Breast epithelium (tissue), 4 donors: ENCODE measurements at regions not wholly inside any gene's neighbourhood (a gene's known extent, or its start where the extent isn't known, plus 50 kb on each side); places are given as distances from the start of the nearest gene placed in this dataset.
A peak's percentile ranks its signal among the peaks of the same experiment; 100 is the strongest.

ENCODE experiments used
- DNase-seq, 2 donors: peaks; one replicate each; pipeline ENCODE4 v3.0.0-alpha.2; 2019; ENCODE audit warnings: low spot score in 2 of 2
- H3K27ac ChIP-seq, 2 donors: fragments of 200-600 bp; sonication (generic) in 1 of 2; one replicate each; pipeline ENCODE4 v1.5.1; 2016 to 2019; ENCODE audit warnings: mild to moderate bottlenecking in 1 of 2
- H3K27me3 ChIP-seq, 2 donors: fragments of 200-600 bp; sonication (generic) in 1 of 2; one replicate each; pipeline versions ENCODE4 v1.5.1 to v1.6.0; 2017 to 2019; ENCODE audit warnings: control low read depth in 1 of 2, mild to moderate bottlenecking in 1 of 2
- H3K36me3 ChIP-seq: fragments of 200-600 bp; one replicate; pipeline ENCODE4 v1.5.1; 2019
- H3K4me1 ChIP-seq, 2 donors: fragments of 200-600 bp; sonication (generic); one replicate each; pipeline ENCODE4 v1.5.1; 2016 to 2019; ENCODE audit warnings: control low read depth in 1 of 2
- H3K4me3 ChIP-seq, 3 donors: fragments of 200-600 bp; sonication (generic); 1 replicate in 2 of 3; 2 replicates in 1 of 3; pipeline ENCODE4 v1.5.1; 2016 to 2019; ENCODE audit warnings: mild to moderate bottlenecking in 3 of 3, moderate library complexity in 2 of 3
- H3K9me3 ChIP-seq, 2 donors: fragments of 200-600 bp; sonication (generic) in 1 of 2; one replicate each; pipeline ENCODE4 v1.5.1; 2016 to 2019; ENCODE audit warnings: control low read depth in 1 of 2
- CTCF ChIP-seq, 3 donors: fragments of 450-650 bp; IDR thresholded peaks; one replicate each; pipeline ENCODE4 v1.5.1; 2016 to 2017; ENCODE audit warnings: antibody characterized with exemption in 3 of 3, mild to moderate bottlenecking in 3 of 3, moderate library complexity in 3 of 3
- POLR2A ChIP-seq: fragments of 450-650 bp; IDR thresholded peaks from one replicate; pipeline ENCODE4 v1.6.1; 2016; ENCODE audit warnings: antibody characterized with exemption, mild to moderate bottlenecking, moderate library complexity
- POLR2AphosphoS5 ChIP-seq, 3 donors: sonication (generic); formaldehyde crosslinking; IDR thresholded peaks; one replicate each; pipeline ENCODE4 v1.6.1; 2017; ENCODE audit warnings: antibody characterized with exemption in 3 of 3
- intact Hi-C: fragments of 100-400 bp; cut with DNase I; formaldehyde crosslinking; loops from one replicate; pipeline ENCODE4 v1.15.1; 2023; ENCODE audit warnings: low total_unique reads

- intact Hi-C loops, result no loop called here
- H3K9me3 ChIP-seq, result no peaks in the 10 kb centered on the region
- no peaks in the 10 kb centered on the region for H3K27me3 ChIP-seq
- DNase-seq, result no peak
- no peak for TF ChIP-seq CTCF (IDR thresholded peaks at IDR 0.05)
- no peak for TF ChIP-seq POLR2AphosphoS5 (IDR thresholded peaks at IDR 0.05)
- TF ChIP-seq POLR2A, result no peak
- no peaks in the 10 kb centered on the region for H3K36me3 ChIP-seq
- no peak overlapping the region for H3K4me3 ChIP-seq
- H3K4me1 ChIP-seq, result no peaks in the 10 kb centered on the region
- H3K27ac ChIP-seq, result no peak overlapping the region
Measured at GRCh38 chr21:27493542-27493941, 526.7 kb upstream of the ADAMTS5 start.

- H3K4me3 ChIP-seq, result no peak overlapping the region
- no peak overlapping the region for H3K27ac ChIP-seq
- no peaks in the 10 kb centered on the region for H3K9me3 ChIP-seq
- H3K27me3 ChIP-seq, result no peaks in the 10 kb centered on the region
- no peak for DNase-seq
- intact Hi-C loops, result no loop called here
- H3K36me3 ChIP-seq, result no peaks in the 10 kb centered on the region
- H3K4me1 ChIP-seq, result no peaks in the 10 kb centered on the region
- TF ChIP-seq CTCF (IDR thresholded peaks at IDR 0.05) (no peak), POLR2AphosphoS5 (IDR thresholded peaks at IDR 0.05) (no peak), POLR2A (no peak)
Measured at GRCh38 chr21:27487676-27488075, 520.8 kb upstream of the ADAMTS5 start.

GRCh38 chr21:27480841-27481261 lies 514.0 kb upstream of the ADAMTS5 start:
- no peaks in the 10 kb centered on the region for H3K36me3 ChIP-seq
- TF ChIP-seq POLR2AphosphoS5 (IDR thresholded peaks at IDR 0.05), result no peak
- TF ChIP-seq CTCF (IDR thresholded peaks at IDR 0.05), result no peak
- no peak for TF ChIP-seq POLR2A
- no peak overlapping the region for H3K4me3 ChIP-seq
- intact Hi-C loops, result no loop called here
- H3K9me3 ChIP-seq, result no peaks in the 10 kb centered on the region
- no peaks in the 10 kb centered on the region for H3K27me3 ChIP-seq
- H3K4me1 ChIP-seq, result no peaks in the 10 kb centered on the region
- H3K27ac ChIP-seq, result peak overlapping the region; percentile 66 to 71
- DNase-seq, result peak in 1 of 2 donors; percentile 32

- H3K27ac ChIP-seq, result peak overlapping the region in 1 of 2 donors; percentile 27
- no peaks in the 10 kb centered on the region for H3K36me3 ChIP-seq
- H3K27me3 ChIP-seq, result no peaks in the 10 kb centered on the region
- intact Hi-C loops, result no loop called here
- H3K4me1 ChIP-seq, result no peaks in the 10 kb centered on the region
- no peak for DNase-seq
- no peak for TF ChIP-seq POLR2AphosphoS5 (IDR thresholded peaks at IDR 0.05)
- TF ChIP-seq POLR2A, result no peak
- no peak for TF ChIP-seq CTCF (IDR thresholded peaks at IDR 0.05)
- no peak overlapping the region for H3K4me3 ChIP-seq
- H3K9me3 ChIP-seq, result no peaks in the 10 kb centered on the region
Measured at GRCh38 chr21:27477296-27477695, 510.4 kb upstream of the ADAMTS5 start.

GRCh38 chr21:27476696-27477095 lies 509.8 kb upstream of the ADAMTS5 start:
- intact Hi-C loops, result no loop called here

More at GRCh38 chr21:27476696-27477095, 509.8 kb upstream of the ADAMTS5 start:
- peak overlapping the region in 1 of 2 donors; percentile 27 for H3K27ac ChIP-seq
- TF ChIP-seq CTCF (IDR thresholded peaks at IDR 0.05) (peak; percentile 12 to 52 (median 28)), POLR2AphosphoS5 (IDR thresholded peaks at IDR 0.05) (no peak)
- no peak for DNase-seq
- no peaks in the 10 kb centered on the region for H3K27me3 ChIP-seq
- no peaks in the 10 kb centered on the region for H3K36me3 ChIP-seq
- no peaks in the 10 kb centered on the region for H3K4me1 ChIP-seq
- no peak overlapping the region for H3K4me3 ChIP-seq
- no peaks in the 10 kb centered on the region for H3K9me3 ChIP-seq
